GM23338 (cell line): ENCODE measurements at regions not wholly inside any gene's neighbourhood (a gene's known extent, or its start where the extent isn't known, plus 50 kb on each side); places are given as distances from the start of the nearest gene placed in this dataset.

Experiments used
- ATAC-seq: fragments of 200-7000 bp; cut with Tn5 transposase; 3 replicates; pipeline ENCODE4 v1.9.1; 2020
- DNase-seq: peaks from one replicate; pipeline ENCODE4 v3.0.0-alpha.2; 2015; ENCODE audit warnings: low spot score
- H2AFZ ChIP-seq: fragments of 200-600 bp; sonication (generic); 2 replicates; pipeline ENCODE4 v1.8.0; 2016; ENCODE audit warnings: antibody characterized with exemption, mild to moderate bottlenecking, moderate library complexity
- H3F3A ChIP-seq: fragments of 200-600 bp; sonication (generic); replicated peaks from 2 replicates; pipeline ENCODE4 v1.8.0; 2017; ENCODE audit warnings: antibody characterized with exemption, mixed run types, low read depth
- H3K27ac ChIP-seq: fragments of 200-600 bp; sonication (generic); 2 replicates; pipeline ENCODE4 v1.6.1; 2016; ENCODE audit warnings: low read depth
- H3K27me3 ChIP-seq: fragments of 200-600 bp; sonication (generic); 2 replicates; pipeline ENCODE4 v1.8.0; 2016; ENCODE audit warnings: mild to moderate bottlenecking, mixed run types, moderate library complexity; ENCODE audit not compliant: insufficient read depth
- H3K36me3 ChIP-seq: fragments of 200-600 bp; sonication (generic); 2 replicates; pipeline ENCODE4 v1.8.0; 2016; ENCODE audit warnings: mild to moderate bottlenecking; ENCODE audit not compliant: insufficient read depth
- H3K4me1 ChIP-seq: fragments of 200-600 bp; sonication (generic); 2 replicates; pipeline ENCODE4 v1.8.0; 2016; ENCODE audit warnings: mild to moderate bottlenecking, moderate library complexity; ENCODE audit not compliant: insufficient read depth
- H3K4me2 ChIP-seq: fragments of 200-600 bp; sonication (generic); 2 replicates; pipeline ENCODE4 v1.7.1; 2017; ENCODE audit warnings: mixed run types
- H3K4me3 ChIP-seq: fragments of 200-600 bp; sonication (generic); 2 replicates; pipeline ENCODE4 v1.6.1; 2016; ENCODE audit warnings: mixed run types
- H3K79me2 ChIP-seq: fragments of 200-600 bp; sonication (generic); replicated peaks from 2 replicates; pipeline ENCODE4 v1.8.0; 2017; ENCODE audit warnings: mild to moderate bottlenecking; ENCODE audit not compliant: insufficient read depth
- H3K9me2 ChIP-seq: fragments of 200-600 bp; sonication (generic); 2 replicates; pipeline ENCODE4 v1.8.0; 2017; ENCODE audit not compliant: insufficient read depth
- H4K20me1 ChIP-seq: fragments of 200-600 bp; sonication (generic); replicated peaks from 2 replicates; pipeline ENCODE4 v1.8.0; 2017; ENCODE audit warnings: mild to moderate bottlenecking; ENCODE audit not compliant: insufficient read depth
- H3K27ac Mint-ChIP-seq: 2 replicates; pipeline ENCODE4 v1.8.0; 2020; ENCODE audit warnings: inconsistent platforms, mild to moderate bottlenecking, moderate library complexity, mixed read lengths
- H3K27me3 Mint-ChIP-seq: 3 replicates; pipeline ENCODE4 v1.8.0; 2022; ENCODE audit warnings: low read depth, mild to moderate bottlenecking, moderate library complexity, mixed read lengths, inconsistent platforms; ENCODE audit not compliant: insufficient read depth, poor library complexity
- H3K36me3 Mint-ChIP-seq: 3 replicates; pipeline ENCODE4 v1.8.0; 2021; ENCODE audit warnings: low read depth, mild to moderate bottlenecking, inconsistent platforms, moderate library complexity, mixed read lengths
- H3K4me1 Mint-ChIP-seq: 3 replicates; pipeline ENCODE4 v1.8.0; 2020; ENCODE audit warnings: mild to moderate bottlenecking, inconsistent platforms, mixed read lengths
- H3K4me3 Mint-ChIP-seq: 3 replicates; pipeline ENCODE4 v1.8.0; 2021; ENCODE audit warnings: moderate library complexity, mild to moderate bottlenecking, inconsistent platforms, mixed read lengths
- H3K9me3 Mint-ChIP-seq: 3 replicates; pipeline ENCODE4 v1.8.0; 2020; ENCODE audit warnings: moderate library complexity, mild to moderate bottlenecking, inconsistent platforms, mixed read lengths
- CREB1 ChIP-seq: fragments of 250-450 bp; sonication (Bioruptor Pico); IDR thresholded peaks from 2 replicates; pipeline ENCODE4 v1.5.0; 2020; ENCODE audit warnings: low read depth, mild to moderate bottlenecking, moderate library complexity
- CTCF ChIP-seq, 2 experiments: fragments of 200-600 bp in 1 of 2; sonication (generic) in 1 of 2; conservative IDR thresholded peaks; 2 replicates each; pipeline versions ENCODE4 v1.5.1 to v1.6.1; 2016 to 2017; ENCODE audit warnings: antibody characterized with exemption in 2 of 2, low read depth in 2 of 2, mild to moderate bottlenecking in 2 of 2, moderate library complexity in 1 of 2
- ETS1 ChIP-seq: IDR thresholded peaks from 2 replicates; pipeline ENCODE4 v1.6.1; 2016; ENCODE audit warnings: antibody characterized with exemption
- EZH2 ChIP-seq: fragments of 200-600 bp; sonication (generic); IDR thresholded peaks from one replicate; pipeline ENCODE4 v1.8.0; 2017; ENCODE audit warnings: antibody characterized with exemption, mild to moderate bottlenecking, low read depth; ENCODE audit not compliant: unreplicated experiment
- EZH2phosphoT487 ChIP-seq: fragments of 200-600 bp; sonication (generic); IDR thresholded peaks from one replicate; pipeline ENCODE4 v1.8.1; 2018; ENCODE audit warnings: antibody characterized with exemption; ENCODE audit not compliant: unreplicated experiment
- JUNB ChIP-seq: IDR thresholded peaks from one replicate; pipeline ENCODE4 v1.6.1; 2016; ENCODE audit warnings: antibody characterized with exemption; ENCODE audit not compliant: unreplicated experiment
- NANOG ChIP-seq: IDR thresholded peaks from 2 replicates; pipeline ENCODE4 v1.6.1; 2016; ENCODE audit warnings: antibody characterized with exemption, borderline replicate concordance
- POLR2AphosphoS5 ChIP-seq: IDR thresholded peaks from 2 replicates; pipeline ENCODE4 v1.6.1; 2016; ENCODE audit warnings: antibody characterized with exemption, low read depth
- REST ChIP-seq: IDR thresholded peaks from one replicate; pipeline ENCODE4 v1.6.1; 2018; ENCODE audit warnings: antibody characterized with exemption; ENCODE audit not compliant: unreplicated experiment
- STAT1 ChIP-seq: IDR thresholded peaks from one replicate; pipeline ENCODE4 v1.6.1; 2016; ENCODE audit warnings: antibody characterized with exemption; ENCODE audit not compliant: unreplicated experiment
- ZNF114 ChIP-seq: fragments of 250-450 bp; sonication (Bioruptor Pico); IDR thresholded peaks from 2 replicates; pipeline ENCODE4 v1.5.0; 2020; ENCODE audit warnings: mild to moderate bottlenecking, moderate library complexity
- ZNF331 ChIP-seq: fragments of 250-450 bp; sonication (Bioruptor Pico); IDR thresholded peaks from 2 replicates; pipeline ENCODE4 v1.5.0; 2020; ENCODE audit warnings: low read depth, mild to moderate bottlenecking, moderate library complexity
- ZNF462 ChIP-seq: fragments of 250-450 bp; sonication (Bioruptor Pico); IDR thresholded peaks from 2 replicates; pipeline ENCODE4 v1.5.0; 2020; ENCODE audit warnings: mild to moderate bottlenecking, moderate library complexity

GRCh38 chr5:39656600-39656999, 231.8 kb upstream of the DAB2 start:
- Mint-ChIP-seq H3K4me1 (peaks cover 12% of the 10 kb centered on the region; the same call in 2 of the 3 replicates), H3K9me3 (peaks cover 10% of the 10 kb centered on the region; the same call in 1 of the 3 replicates), H3K4me3 (no peak overlapping the region), H3K27ac (no peak overlapping the region), H3K36me3 (no peaks in the 10 kb centered on the region), H3K27me3 (no peaks in the 10 kb centered on the region)
- no peak for ATAC-seq
- Histone ChIP-seq H3K36me3 (no peaks in the 10 kb centered on the region), H3K4me1 (0 out of 2 replicates have a peak, but pooled peaks cover 4% of the 10 kb centered on the region), H4K20me1 (no peaks in the 10 kb centered on the region), H3K27me3 (no peaks in the 10 kb centered on the region), H3K4me2 (no peak overlapping the region), H3K4me3 (no peak overlapping the region), H3F3A (no peaks in the 10 kb centered on the region), H3K27ac (no peak overlapping the region), H3K79me2 (no peaks in the 10 kb centered on the region), H2AFZ (peak overlapping the region; percentile 57; the same call in 1 of the 2 replicates), H3K9me2 (no peaks in the 10 kb centered on the region; the same call in 1 of the 2 replicates)
- DNase-seq, result no peak
- no peak for TF ChIP-seq NANOG
- TF ChIP-seq REST, result no peak
- no peak for TF ChIP-seq EZH2phosphoT487
- TF ChIP-seq ZNF462 (CRISPR knock-in tag), result no peak
- no peak for TF ChIP-seq CREB1 (CRISPR knock-in tag)
- TF ChIP-seq JUNB, result no peak
- TF ChIP-seq STAT1, result no peak
- TF ChIP-seq POLR2AphosphoS5, result no peak
- no peak for TF ChIP-seq ETS1
- TF ChIP-seq ZNF114 (CRISPR knock-in tag), result no peak
- TF ChIP-seq ZNF331 (CRISPR knock-in tag), result no peak
- no peak for TF ChIP-seq CTCF (conservative IDR thresholded peaks at IDR 0.05; ENCODE audit: low read depth in 2 of 2)
- TF ChIP-seq EZH2, result no peak
